SK-N-SH treated with all-trans-retinoic acid at 6 μM for 48 hours (cell line): ENCODE measurements at regions not wholly inside any gene's neighbourhood (a gene's known extent, or its start where the extent isn't known, plus 50 kb on each side); places are given as distances from the start of the nearest gene placed in this dataset.

Experiments
- BACH2 ChIP-seq: fragments of 250-450 bp; sonication (Bioruptor Pico); IDR thresholded peaks from 2 replicates; pipeline ENCODE4 v1.9.0; 2021; ENCODE audit warnings: mild to moderate bottlenecking, borderline replicate concordance
- CSRNP3 ChIP-seq: fragments of 250-450 bp; sonication (Bioruptor Pico); IDR thresholded peaks from 2 replicates; pipeline ENCODE4 v1.5.1; 2021; ENCODE audit warnings: mild to moderate bottlenecking, moderate library complexity
- ESRRG ChIP-seq: fragments of 250-450 bp; sonication (Bioruptor Pico); IDR thresholded peaks from 2 replicates; pipeline ENCODE4 v1.6.1; 2021; ENCODE audit warnings: mild to moderate bottlenecking
- PATZ1 ChIP-seq: fragments of 250-450 bp; sonication (Bioruptor Pico); IDR thresholded peaks from 2 replicates; pipeline ENCODE4 v1.8.0; 2020; ENCODE audit warnings: mild to moderate bottlenecking, moderate library complexity, borderline replicate concordance
- RARB ChIP-seq: fragments of 250-450 bp; sonication (Bioruptor Pico); IDR thresholded peaks from 2 replicates; pipeline ENCODE4 v1.8.0; 2021; ENCODE audit warnings: mild to moderate bottlenecking, moderate library complexity
- SNAI2 ChIP-seq: fragments of 250-450 bp; sonication (Bioruptor Pico); IDR thresholded peaks from 2 replicates; pipeline ENCODE4 v1.5.0; 2020; ENCODE audit warnings: mild to moderate bottlenecking, moderate library complexity
- TCF4 ChIP-seq: fragments of 250-450 bp; sonication (Bioruptor Pico); IDR thresholded peaks from 2 replicates; pipeline ENCODE4 v1.8.0; 2021; ENCODE audit warnings: mild to moderate bottlenecking, moderate library complexity, borderline replicate concordance
- TOX ChIP-seq: fragments of 250-450 bp; sonication (Bioruptor Pico); IDR thresholded peaks from 2 replicates; pipeline ENCODE4 v1.8.0; 2021; ENCODE audit warnings: mild to moderate bottlenecking, moderate library complexity, borderline replicate concordance
- TF ChIP-seq, protein P1 (sequence below): fragments of 250-450 bp; sonication (Bioruptor Pico); IDR thresholded peaks from 2 replicates; pipeline ENCODE4 v1.5.1; 2020; ENCODE audit warnings: low read depth, mild to moderate bottlenecking, moderate library complexity
- TF ChIP-seq, protein P2 (sequence below): fragments of 250-450 bp; sonication (Bioruptor Pico); IDR thresholded peaks from 2 replicates; pipeline ENCODE4 v1.5.0; 2020; ENCODE audit warnings: mild to moderate bottlenecking, moderate library complexity

- no peak for TF ChIP-seq ESRRG (CRISPR knock-in tag)
- no peak for TF ChIP-seq BACH2 (CRISPR knock-in tag)
- TF ChIP-seq, protein P1, sequence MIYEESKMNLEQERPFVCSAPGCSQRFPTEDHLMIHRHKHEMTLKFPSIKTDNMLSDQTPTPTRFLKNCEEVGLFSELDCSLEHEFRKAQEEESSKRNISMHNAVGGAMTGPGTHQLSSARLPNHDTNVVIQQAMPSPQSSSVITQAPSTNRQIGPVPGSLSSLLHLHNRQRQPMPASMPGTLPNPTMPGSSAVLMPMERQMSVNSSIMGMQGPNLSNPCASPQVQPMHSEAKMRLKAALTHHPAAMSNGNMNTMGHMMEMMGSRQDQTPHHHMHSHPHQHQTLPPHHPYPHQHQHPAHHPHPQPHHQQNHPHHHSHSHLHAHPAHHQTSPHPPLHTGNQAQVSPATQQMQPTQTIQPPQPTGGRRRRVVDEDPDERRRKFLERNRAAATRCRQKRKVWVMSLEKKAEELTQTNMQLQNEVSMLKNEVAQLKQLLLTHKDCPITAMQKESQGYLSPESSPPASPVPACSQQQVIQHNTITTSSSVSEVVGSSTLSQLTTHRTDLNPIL, result no peak
- no peak for TF ChIP-seq RARB (CRISPR knock-in tag)
- no peak for TF ChIP-seq TOX
- TF ChIP-seq, protein P2, sequence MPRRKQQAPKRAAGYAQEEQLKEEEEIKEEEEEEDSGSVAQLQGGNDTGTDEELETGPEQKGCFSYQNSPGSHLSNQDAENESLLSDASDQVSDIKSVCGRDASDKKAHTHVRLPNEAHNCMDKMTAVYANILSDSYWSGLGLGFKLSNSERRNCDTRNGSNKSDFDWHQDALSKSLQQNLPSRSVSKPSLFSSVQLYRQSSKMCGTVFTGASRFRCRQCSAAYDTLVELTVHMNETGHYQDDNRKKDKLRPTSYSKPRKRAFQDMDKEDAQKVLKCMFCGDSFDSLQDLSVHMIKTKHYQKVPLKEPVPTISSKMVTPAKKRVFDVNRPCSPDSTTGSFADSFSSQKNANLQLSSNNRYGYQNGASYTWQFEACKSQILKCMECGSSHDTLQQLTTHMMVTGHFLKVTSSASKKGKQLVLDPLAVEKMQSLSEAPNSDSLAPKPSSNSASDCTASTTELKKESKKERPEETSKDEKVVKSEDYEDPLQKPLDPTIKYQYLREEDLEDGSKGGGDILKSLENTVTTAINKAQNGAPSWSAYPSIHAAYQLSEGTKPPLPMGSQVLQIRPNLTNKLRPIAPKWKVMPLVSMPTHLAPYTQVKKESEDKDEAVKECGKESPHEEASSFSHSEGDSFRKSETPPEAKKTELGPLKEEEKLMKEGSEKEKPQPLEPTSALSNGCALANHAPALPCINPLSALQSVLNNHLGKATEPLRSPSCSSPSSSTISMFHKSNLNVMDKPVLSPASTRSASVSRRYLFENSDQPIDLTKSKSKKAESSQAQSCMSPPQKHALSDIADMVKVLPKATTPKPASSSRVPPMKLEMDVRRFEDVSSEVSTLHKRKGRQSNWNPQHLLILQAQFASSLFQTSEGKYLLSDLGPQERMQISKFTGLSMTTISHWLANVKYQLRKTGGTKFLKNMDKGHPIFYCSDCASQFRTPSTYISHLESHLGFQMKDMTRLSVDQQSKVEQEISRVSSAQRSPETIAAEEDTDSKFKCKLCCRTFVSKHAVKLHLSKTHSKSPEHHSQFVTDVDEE (CRISPR knock-in tag), result no peak
- no peak for TF ChIP-seq CSRNP3
- no peak for TF ChIP-seq TCF4 (CRISPR knock-in tag)
- TF ChIP-seq PATZ1 (CRISPR knock-in tag), result no peak
- no peak for TF ChIP-seq SNAI2
These were observed 1635.4 kb upstream of the C9orf72 start for GRCh38 chr9:29208670-29209069.
